ENCODE measurements at regions not wholly inside any gene's neighbourhood (a gene's known extent, or its start where the extent isn't known, plus 50 kb on each side); places are given as distances from the start of the nearest gene placed in this dataset.

DNA sequence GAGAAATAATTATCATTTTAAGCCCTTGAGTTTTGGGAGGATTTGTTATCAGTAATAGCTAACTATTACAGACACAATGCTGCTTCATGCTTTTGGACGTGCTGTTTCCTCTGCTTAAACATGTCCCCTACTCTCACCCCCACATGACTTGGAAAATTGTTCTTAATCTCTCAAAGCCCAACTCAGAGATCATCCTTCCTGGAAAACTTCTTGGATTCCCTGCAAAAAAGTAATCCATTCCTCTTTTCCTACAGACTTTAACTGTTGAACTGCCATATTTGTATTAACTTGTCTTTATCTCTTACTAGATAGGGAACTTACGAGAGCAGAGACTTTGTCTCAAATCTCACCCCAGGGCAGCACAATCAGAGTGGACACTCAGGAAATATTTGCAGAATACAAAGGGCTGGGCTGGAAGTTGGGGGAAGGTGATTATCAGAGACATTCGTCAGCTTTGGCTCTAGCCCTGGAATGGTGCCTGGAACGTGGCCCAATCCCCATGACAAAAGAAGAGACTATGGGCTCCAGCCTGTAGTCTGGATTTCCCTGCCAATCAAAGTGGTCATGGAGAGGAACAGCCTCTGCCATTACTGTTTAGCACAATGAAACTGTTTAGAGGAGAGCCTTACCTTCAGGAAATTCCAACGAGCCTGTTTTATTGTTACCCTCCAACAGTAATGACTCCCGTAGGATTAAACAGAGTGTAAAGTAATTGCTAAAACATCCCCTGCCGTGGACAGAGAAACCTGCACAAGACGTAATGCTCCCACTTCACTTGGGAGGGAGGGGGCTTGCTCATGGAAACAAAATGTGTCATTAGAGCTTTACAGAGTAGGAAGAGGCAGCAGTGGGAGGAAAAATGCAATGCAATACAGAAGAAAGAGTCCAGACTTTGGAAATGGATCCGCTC, 140.4 kb upstream of the AUTS2 start:
- TF ChIP-seq, protein P1, sequence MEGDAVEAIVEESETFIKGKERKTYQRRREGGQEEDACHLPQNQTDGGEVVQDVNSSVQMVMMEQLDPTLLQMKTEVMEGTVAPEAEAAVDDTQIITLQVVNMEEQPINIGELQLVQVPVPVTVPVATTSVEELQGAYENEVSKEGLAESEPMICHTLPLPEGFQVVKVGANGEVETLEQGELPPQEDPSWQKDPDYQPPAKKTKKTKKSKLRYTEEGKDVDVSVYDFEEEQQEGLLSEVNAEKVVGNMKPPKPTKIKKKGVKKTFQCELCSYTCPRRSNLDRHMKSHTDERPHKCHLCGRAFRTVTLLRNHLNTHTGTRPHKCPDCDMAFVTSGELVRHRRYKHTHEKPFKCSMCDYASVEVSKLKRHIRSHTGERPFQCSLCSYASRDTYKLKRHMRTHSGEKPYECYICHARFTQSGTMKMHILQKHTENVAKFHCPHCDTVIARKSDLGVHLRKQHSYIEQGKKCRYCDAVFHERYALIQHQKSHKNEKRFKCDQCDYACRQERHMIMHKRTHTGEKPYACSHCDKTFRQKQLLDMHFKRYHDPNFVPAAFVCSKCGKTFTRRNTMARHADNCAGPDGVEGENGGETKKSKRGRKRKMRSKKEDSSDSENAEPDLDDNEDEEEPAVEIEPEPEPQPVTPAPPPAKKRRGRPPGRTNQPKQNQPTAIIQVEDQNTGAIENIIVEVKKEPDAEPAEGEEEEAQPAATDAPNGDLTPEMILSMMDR (IDR thresholded peaks at IDR 0.05 in 4 of 5, conservative IDR thresholded peaks at IDR 0.05 in 1 of 5), result no peak
- TF ChIP-seq POLR2A (IDR thresholded peaks at IDR 0.05), result no peak

Measured in gastrocnemius medialis (tissue), 4 donors.